HG03439 (cell line): ENCODE measurements at regions not wholly inside any gene's neighbourhood (a gene's known extent, or its start where the extent isn't known, plus 50 kb on each side); places are given as distances from the start of the nearest gene placed in this dataset.
"Not testable (repeated sequence)": the region's sequence is repeated elsewhere in the genome, so short reads cannot be mapped to it uniquely, and the experiment has no call there.

Experiments used
- ATAC-seq: cut with Tn5 transposase; IDR thresholded peaks from one replicate; pipeline ENCODE4 v1.9.1; 2021; ENCODE audit warnings: mild to moderate bottlenecking, moderate library complexity; ENCODE audit not compliant: unreplicated experiment

- ATAC-seq, result no peak
Observed at GRCh38 chr2:118577202-118577601, 270.2 kb downstream of the EN1 start.

GRCh38 chr2:118576109-118576855 is 271.2 kb downstream of the EN1 start:
- no peak for ATAC-seq

- ATAC-seq, result not testable (repeated sequence)
Observed at GRCh38 chr2:118572380-118572779, 275.1 kb downstream of the EN1 start.

GRCh38 chr2:118569876-118570535 is 277.4 kb downstream of the EN1 start:
- no peak for ATAC-seq

GRCh38 chr2:118568700-118569099 is 278.7 kb downstream of the EN1 start:
- ATAC-seq, result no peak

- no peak for ATAC-seq
Observed at GRCh38 chr2:118565786-118566540, 281.5 kb downstream of the EN1 start.

GRCh38 chr2:118565301-118565700 is 282.1 kb downstream of the EN1 start:
- no peak for ATAC-seq

- ATAC-seq, result no peak
Observed at GRCh38 chr2:118562144-118562543, 285.3 kb downstream of the EN1 start.

- no peak for ATAC-seq
Observed at GRCh38 chr2:118558846-118559245, 288.6 kb downstream of the EN1 start.

GRCh38 chr2:118557791-118558190 is 289.7 kb downstream of the EN1 start:
- ATAC-seq, result no peak

- no peak for ATAC-seq
Observed at GRCh38 chr2:118557016-118557415, 290.4 kb downstream of the EN1 start.

- ATAC-seq, result no peak
Observed at GRCh38 chr2:118554616-118555015, 292.8 kb downstream of the EN1 start.

- ATAC-seq, result no peak
Observed at GRCh38 chr2:118549503-118549902, 297.9 kb downstream of the EN1 start.

GRCh38 chr2:118548880-118549488 is 298.5 kb downstream of the EN1 start:
- no peak for ATAC-seq

- ATAC-seq, result no peak
Observed at GRCh38 chr2:118539290-118539689, 308.2 kb downstream of the EN1 start.

- no peak for ATAC-seq
Observed at GRCh38 chr2:118536306-118536705, 311.1 kb downstream of the EN1 start.

- ATAC-seq, result no peak
Observed at GRCh38 chr2:118535818-118536212, 311.6 kb downstream of the EN1 start.

- no peak for ATAC-seq
Observed at GRCh38 chr2:118535171-118535817, 312.2 kb downstream of the EN1 start.

GRCh38 chr2:118530976-118531375 is 316.5 kb downstream of the EN1 start:
- no peak for ATAC-seq

GRCh38 chr2:118529908-118530599 is 317.4 kb downstream of the EN1 start:
- no peak for ATAC-seq
